Mesothelial cell of epicardium (in vitro differentiated cells): ENCODE measurements at regions not wholly inside any gene's neighbourhood (a gene's known extent, or its start where the extent isn't known, plus 50 kb on each side); places are given as distances from the start of the nearest gene placed in this dataset.
"Not testable (repeated sequence)": the region's sequence is repeated elsewhere in the genome, so short reads cannot be mapped to it uniquely, and the experiment has no call there.

Experiments
- DNase-seq, 2 experiments: peaks; one replicate each; pipeline ENCODE4 v3.0.0; 2021; ENCODE audit warnings: low spot score in 2 of 2; ENCODE audit not compliant: unreplicated experiment in 2 of 2
- H3K27ac Mint-ChIP-seq: 2 replicates; pipeline ENCODE4 v1.8.0; 2021; ENCODE audit warnings: mixed read lengths
- H3K27me3 Mint-ChIP-seq: 2 replicates; pipeline ENCODE4 v1.8.0; 2021; ENCODE audit warnings: low read depth, mixed read lengths
- H3K36me3 Mint-ChIP-seq: 2 replicates; pipeline ENCODE4 v1.8.0; 2021; ENCODE audit warnings: mixed read lengths
- H3K4me1 Mint-ChIP-seq: 2 replicates; pipeline ENCODE4 v1.8.0; 2021; ENCODE audit warnings: mixed read lengths
- H3K4me3 Mint-ChIP-seq: 2 replicates; pipeline ENCODE4 v1.8.0; 2021; ENCODE audit warnings: mild to moderate bottlenecking, moderate library complexity, mixed read lengths
- H3K9me3 Mint-ChIP-seq: 2 replicates; pipeline ENCODE4 v1.8.0; 2021; ENCODE audit warnings: mixed read lengths
- TF ChIP-seq, protein P1 (sequence below): fragments of 200-600 bp; sonication (generic); IDR thresholded peaks from one replicate; pipeline ENCODE4 v1.5.0; 2021; ENCODE audit warnings: antibody characterized with exemption; ENCODE audit not compliant: unreplicated experiment

DNA sequence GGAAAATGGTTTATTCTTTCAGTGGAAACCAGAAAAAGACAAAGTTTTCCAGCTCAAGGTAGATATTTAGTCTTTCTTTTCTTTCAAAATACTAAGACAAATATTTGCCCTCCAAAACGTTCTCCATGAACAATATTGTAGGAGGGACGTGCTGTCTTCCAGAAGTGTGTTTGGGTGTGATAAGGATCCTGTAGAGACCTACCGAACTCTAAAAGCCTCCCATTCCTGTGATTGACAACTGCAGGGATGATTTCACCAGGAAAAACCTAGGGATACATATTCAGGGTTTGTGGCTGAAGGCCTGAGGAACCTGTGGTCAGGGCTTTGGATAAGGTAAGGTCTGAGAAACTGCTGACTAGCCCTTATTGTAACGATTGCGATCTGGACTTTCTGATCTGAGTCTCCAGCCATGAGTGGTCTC is 167.1 kb downstream of the ZNF648 start:
- H3K9me3 Mint-ChIP-seq = peaks cover 4% of the 10 kb centered on the region
- no peaks in the 10 kb centered on the region for H3K4me1 Mint-ChIP-seq
- no peak for DNase-seq
- no peak overlapping the region for H3K27ac Mint-ChIP-seq
- no peaks in the 10 kb centered on the region for H3K36me3 Mint-ChIP-seq
- peaks cover 4% of the 10 kb centered on the region for H3K27me3 Mint-ChIP-seq
- no peak overlapping the region for H3K4me3 Mint-ChIP-seq
- TF ChIP-seq, protein P1, sequence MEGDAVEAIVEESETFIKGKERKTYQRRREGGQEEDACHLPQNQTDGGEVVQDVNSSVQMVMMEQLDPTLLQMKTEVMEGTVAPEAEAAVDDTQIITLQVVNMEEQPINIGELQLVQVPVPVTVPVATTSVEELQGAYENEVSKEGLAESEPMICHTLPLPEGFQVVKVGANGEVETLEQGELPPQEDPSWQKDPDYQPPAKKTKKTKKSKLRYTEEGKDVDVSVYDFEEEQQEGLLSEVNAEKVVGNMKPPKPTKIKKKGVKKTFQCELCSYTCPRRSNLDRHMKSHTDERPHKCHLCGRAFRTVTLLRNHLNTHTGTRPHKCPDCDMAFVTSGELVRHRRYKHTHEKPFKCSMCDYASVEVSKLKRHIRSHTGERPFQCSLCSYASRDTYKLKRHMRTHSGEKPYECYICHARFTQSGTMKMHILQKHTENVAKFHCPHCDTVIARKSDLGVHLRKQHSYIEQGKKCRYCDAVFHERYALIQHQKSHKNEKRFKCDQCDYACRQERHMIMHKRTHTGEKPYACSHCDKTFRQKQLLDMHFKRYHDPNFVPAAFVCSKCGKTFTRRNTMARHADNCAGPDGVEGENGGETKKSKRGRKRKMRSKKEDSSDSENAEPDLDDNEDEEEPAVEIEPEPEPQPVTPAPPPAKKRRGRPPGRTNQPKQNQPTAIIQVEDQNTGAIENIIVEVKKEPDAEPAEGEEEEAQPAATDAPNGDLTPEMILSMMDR = no peak

DNA sequence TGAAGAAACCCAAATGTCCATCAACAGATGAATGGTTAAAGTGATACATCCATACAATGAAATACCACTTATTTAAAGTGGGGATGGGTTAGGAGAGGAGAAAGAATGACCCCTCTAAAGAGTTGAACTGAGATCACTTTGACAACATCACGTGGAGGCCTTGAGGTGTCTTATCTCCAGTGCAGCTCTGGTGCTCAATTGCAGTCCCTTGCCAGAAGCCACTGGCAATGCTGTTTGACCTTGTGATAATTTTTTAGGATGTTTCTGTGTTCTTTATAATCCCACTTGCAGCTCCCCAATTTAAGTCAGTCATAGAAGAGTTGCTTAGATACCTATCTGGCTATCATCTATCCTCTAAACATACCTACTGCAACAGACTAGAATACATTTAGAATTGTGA is 167.6 kb downstream of the ZNF648 start:
- DNase-seq = no peak
- no peaks in the 10 kb centered on the region for H3K4me1 Mint-ChIP-seq
- H3K27ac Mint-ChIP-seq = no peak overlapping the region
- H3K9me3 Mint-ChIP-seq = peaks cover 4% of the 10 kb centered on the region
- TF ChIP-seq, protein P1 = no peak
- no peaks in the 10 kb centered on the region for H3K36me3 Mint-ChIP-seq
- no peak overlapping the region for H3K4me3 Mint-ChIP-seq
- H3K27me3 Mint-ChIP-seq = peaks cover 4% of the 10 kb centered on the region

DNA sequence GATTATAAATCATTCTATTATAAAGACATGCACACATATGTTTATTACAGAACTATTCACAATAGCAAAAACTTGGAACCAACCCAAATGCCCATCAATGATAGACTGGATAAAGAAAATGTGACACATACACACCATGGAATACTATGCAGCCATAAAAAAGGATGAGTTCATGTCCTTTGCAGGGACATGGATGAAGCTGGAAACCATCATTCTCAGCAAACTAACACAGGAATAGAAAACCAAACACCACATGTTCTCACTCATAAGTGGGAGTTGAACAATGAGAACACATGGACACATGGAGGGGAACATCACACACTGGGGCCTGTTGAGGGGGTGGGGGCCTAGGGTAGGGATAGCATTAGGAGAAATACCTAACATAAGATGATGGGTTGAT is 168.4 kb downstream of the ZNF648 start:
- H3K9me3 Mint-ChIP-seq, H3K27me3 Mint-ChIP-seq, H3K27ac Mint-ChIP-seq, H3K36me3 Mint-ChIP-seq, H3K4me1 Mint-ChIP-seq, H3K4me3 Mint-ChIP-seq, DNase-seq: not testable (repeated sequence)

DNA sequence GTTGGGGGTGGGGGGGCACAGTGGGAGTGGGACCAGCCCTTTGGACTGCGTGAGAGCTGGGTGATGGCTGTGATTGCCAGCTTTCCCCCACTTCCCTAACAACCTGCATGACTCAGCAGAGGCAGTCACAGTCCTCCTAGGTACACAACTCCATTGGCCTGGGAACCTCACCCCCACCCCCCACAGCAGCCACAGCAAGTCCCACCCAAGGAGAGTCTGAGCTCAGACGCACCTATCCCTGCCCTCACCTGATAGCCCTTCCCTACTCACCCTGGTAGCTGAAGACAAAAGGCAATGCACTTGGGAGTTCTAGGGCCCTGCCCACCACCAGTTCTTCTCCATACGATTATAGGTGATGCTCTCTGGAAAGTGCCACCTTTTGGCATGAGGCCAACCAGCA is 188.9 kb downstream of the ZNF648 start:
- DNase-seq = no peak
- Mint-ChIP-seq H3K27me3 (no peaks in the 10 kb centered on the region), H3K27ac (no peak overlapping the region), H3K4me3 (no peak overlapping the region), H3K36me3 (no peaks in the 10 kb centered on the region), H3K9me3 (peaks cover 62% of the 10 kb centered on the region), H3K4me1 (no peaks in the 10 kb centered on the region)
- TF ChIP-seq, protein P1 = no peak

DNA sequence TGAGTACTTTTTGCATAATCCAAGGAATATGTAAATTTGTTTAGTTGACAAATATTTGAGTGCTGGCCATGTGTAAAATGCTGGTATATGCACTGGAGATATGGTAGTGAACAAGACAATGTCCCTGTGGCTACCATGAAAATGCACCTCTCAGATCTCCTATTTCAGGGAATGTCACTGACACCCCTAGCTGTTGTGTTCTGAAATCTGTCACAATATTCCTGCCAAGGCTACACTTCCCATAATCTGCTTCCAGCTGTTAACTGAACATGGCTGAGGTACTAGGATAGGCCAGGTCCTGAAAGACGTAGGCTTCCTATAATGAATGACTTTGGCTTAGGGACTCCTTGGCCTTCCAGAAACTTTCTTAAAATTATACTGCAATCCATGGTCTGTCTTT is 197.8 kb downstream of the ZNF648 start:
- Mint-ChIP-seq H3K27ac (no peak overlapping the region), H3K9me3 (peaks cover 36% of the 10 kb centered on the region), H3K27me3 (no peaks in the 10 kb centered on the region), H3K4me3 (no peak overlapping the region), H3K36me3 (no peaks in the 10 kb centered on the region), H3K4me1 (no peaks in the 10 kb centered on the region)
- TF ChIP-seq, protein P1 = no peak
- no peak for DNase-seq

DNA sequence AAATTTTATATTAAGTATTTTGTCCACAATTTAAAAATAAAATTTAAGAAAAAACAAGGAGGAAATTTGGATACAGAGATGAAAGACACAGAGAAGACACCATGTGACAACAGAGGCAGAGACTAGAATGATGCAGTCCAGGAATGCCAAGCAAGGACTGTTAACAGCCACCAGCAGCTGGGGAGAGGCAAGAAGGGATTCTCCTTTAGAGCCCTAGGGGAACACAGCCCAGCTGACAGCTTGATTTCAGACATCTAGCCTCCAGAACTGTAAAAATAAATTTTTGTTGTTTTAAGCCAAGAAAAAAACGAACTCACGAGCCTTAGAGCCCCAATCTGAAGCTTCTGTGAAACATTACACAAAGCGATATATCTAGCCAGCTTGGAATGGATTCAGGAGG is 198.5 kb downstream of the ZNF648 start:
- Mint-ChIP-seq H3K36me3 (no peaks in the 10 kb centered on the region), H3K4me3 (no peak overlapping the region), H3K9me3 (peaks cover 36% of the 10 kb centered on the region), H3K4me1 (no peaks in the 10 kb centered on the region), H3K27me3 (no peaks in the 10 kb centered on the region), H3K27ac (no peak overlapping the region)
- no peak for DNase-seq
- TF ChIP-seq, protein P1 = no peak
